ENCODE measurements at regions not wholly inside any gene's neighbourhood (a gene's known extent, or its start where the extent isn't known, plus 50 kb on each side); places are given as distances from the start of the nearest gene placed in this dataset.

GRCh38 chr7:34530259-34530658 is 127.8 kb upstream of the NPSR1 start:
- H3K27ac ChIP-seq (ENCODE audit: low read length), result no peak overlapping the region
- H3K4me1 ChIP-seq (ENCODE audit: control insufficient read depth in 1 of 2, extremely low read depth in 1 of 2, insufficient read depth in 2 of 2, low read length in 2 of 2), result no peaks in the 10 kb centered on the region
- no peak for ATAC-seq (replicated peaks in 1 of 4)
- no peaks in the 10 kb centered on the region for H3K9me3 ChIP-seq
- ChIA-PET CTCF (no interaction called here), POLR2A (no interaction called here)
- H3K27me3 ChIP-seq (replicated peaks in 1 of 2; ENCODE audit: control insufficient read depth in 2 of 2, extremely low read depth in 1 of 2, insufficient read depth in 2 of 2, low read length in 1 of 2), result no peaks in the 10 kb centered on the region
- DNase-seq, result no peak
- no peaks in the 10 kb centered on the region for H3K36me3 ChIP-seq (ENCODE audit: control insufficient read depth in 2 of 2, extremely low read depth in 1 of 2, insufficient read depth in 1 of 2, low read length in 1 of 2)
- no peaks in the 10 kb centered on the region for H3K27me3 Mint-ChIP-seq
- no CpG with 5 or more reads among the region's 1 CpG for WGBS (ENCODE audit: insufficient coverage)
- no peaks in the 10 kb centered on the region for H3K4me1 Mint-ChIP-seq
- H3K9me3 Mint-ChIP-seq, result peaks cover 10 to 23% (median 21%) of the 10 kb centered on the region in 3 donors
- no peak overlapping the region for H3K27ac Mint-ChIP-seq
- H3K4me3 ChIP-seq (ENCODE audit: control insufficient read depth in 1 of 2, extremely low read depth in 1 of 2, low read length in 1 of 2), result no peak overlapping the region
- H3K4me3 Mint-ChIP-seq, result no peak overlapping the region
- H3K36me3 Mint-ChIP-seq, result no peaks in the 10 kb centered on the region

- H3K27ac Mint-ChIP-seq, result no peak overlapping the region
- Histone ChIP-seq H3K36me3 (ENCODE audit: control insufficient read depth in 2 of 2, extremely low read depth in 1 of 2, insufficient read depth in 1 of 2, low read length in 1 of 2) (no peaks in the 10 kb centered on the region), H3K27ac (ENCODE audit: low read length) (no peak overlapping the region), H3K4me3 (ENCODE audit: control insufficient read depth in 1 of 2, extremely low read depth in 1 of 2, low read length in 1 of 2) (no peak overlapping the region), H3K27me3 (replicated peaks in 1 of 2; ENCODE audit: control insufficient read depth in 2 of 2, extremely low read depth in 1 of 2, insufficient read depth in 2 of 2, low read length in 1 of 2) (no peaks in the 10 kb centered on the region), H3K4me1 (ENCODE audit: control insufficient read depth in 1 of 2, extremely low read depth in 1 of 2, insufficient read depth in 2 of 2, low read length in 2 of 2) (no peaks in the 10 kb centered on the region), H3K9me3 (peaks cover 5% of the 10 kb centered on the region)
- ATAC-seq (replicated peaks in 1 of 4) (no peak), DNase-seq (no peak)
- WGBS (ENCODE audit: insufficient coverage), result no CpG with 5 or more reads among the region's 1 CpG
- H3K36me3 Mint-ChIP-seq, result no peaks in the 10 kb centered on the region
- peaks cover 15 to 22% (median 21%) of the 10 kb centered on the region in 3 donors for H3K9me3 Mint-ChIP-seq
- no peaks in the 10 kb centered on the region for H3K4me1 Mint-ChIP-seq
- H3K27me3 Mint-ChIP-seq, result no peaks in the 10 kb centered on the region
- POLR2A ChIA-PET, result no interaction called here
- CTCF ChIA-PET, result no interaction called here
- no peak overlapping the region for H3K4me3 Mint-ChIP-seq
Measured at GRCh38 chr7:34539003-34539402, 119.0 kb upstream of the NPSR1 start.

GRCh38 chr7:34544621-34545020 is 113.4 kb upstream of the NPSR1 start:
- no peak overlapping the region for H3K27ac ChIP-seq (ENCODE audit: low read length)
- no peaks in the 10 kb centered on the region for H3K4me1 ChIP-seq (ENCODE audit: control insufficient read depth in 1 of 2, extremely low read depth in 1 of 2, insufficient read depth in 2 of 2, low read length in 2 of 2)
- DNase-seq (no peak), ATAC-seq (replicated peaks in 1 of 4) (no peak)
- H3K27me3 ChIP-seq (replicated peaks in 1 of 2; ENCODE audit: control insufficient read depth in 2 of 2, extremely low read depth in 1 of 2, insufficient read depth in 2 of 2, low read length in 1 of 2), result no peaks in the 10 kb centered on the region
- Mint-ChIP-seq H3K36me3 (no peaks in the 10 kb centered on the region), H3K4me1 (no peaks in the 10 kb centered on the region), H3K4me3 (no peak overlapping the region), H3K27me3 (no peaks in the 10 kb centered on the region), H3K9me3 (peaks cover 14 to 25% (median 25%) of the 10 kb centered on the region in 3 donors), H3K27ac (no peak overlapping the region)
- H3K9me3 ChIP-seq, result no peaks in the 10 kb centered on the region
- H3K36me3 ChIP-seq (ENCODE audit: control insufficient read depth in 2 of 2, extremely low read depth in 1 of 2, insufficient read depth in 1 of 2, low read length in 1 of 2), result no peaks in the 10 kb centered on the region
- ChIA-PET POLR2A (no interaction called here), CTCF (no interaction called here)
- no peak overlapping the region for H3K4me3 ChIP-seq (ENCODE audit: control insufficient read depth in 1 of 2, extremely low read depth in 1 of 2, low read length in 1 of 2)
- 88% methylated on average over 13 of the region's 13 CpGs for WGBS (ENCODE audit: insufficient coverage)

GRCh38 chr7:34550996-34551395 is 107.0 kb upstream of the NPSR1 start:
- no peaks in the 10 kb centered on the region for H3K27me3 ChIP-seq (replicated peaks in 1 of 2; ENCODE audit: control insufficient read depth in 2 of 2, extremely low read depth in 1 of 2, insufficient read depth in 2 of 2, low read length in 1 of 2)

GRCh38 chr7:34552502-34552901 is 105.5 kb upstream of the NPSR1 start:
- POLR2A ChIA-PET, result no interaction called here
- Histone ChIP-seq H3K4me3 (ENCODE audit: control insufficient read depth in 1 of 2, extremely low read depth in 1 of 2, low read length in 1 of 2) (no peak overlapping the region), H3K27me3 (replicated peaks in 1 of 2; ENCODE audit: control insufficient read depth in 2 of 2, extremely low read depth in 1 of 2, insufficient read depth in 2 of 2, low read length in 1 of 2) (no peaks in the 10 kb centered on the region), H3K9me3 (no peaks in the 10 kb centered on the region), H3K4me1 (ENCODE audit: control insufficient read depth in 1 of 2, extremely low read depth in 1 of 2, insufficient read depth in 2 of 2, low read length in 2 of 2) (no peaks in the 10 kb centered on the region), H3K36me3 (ENCODE audit: control insufficient read depth in 2 of 2, extremely low read depth in 1 of 2, insufficient read depth in 1 of 2, low read length in 1 of 2) (no peaks in the 10 kb centered on the region), H3K27ac (ENCODE audit: low read length) (no peak overlapping the region)
- Mint-ChIP-seq H3K4me1 (no peaks in the 10 kb centered on the region), H3K36me3 (no peaks in the 10 kb centered on the region), H3K27ac (no peak overlapping the region), H3K27me3 (no peaks in the 10 kb centered on the region), H3K9me3 (peaks cover 24 to 42% (median 32%) of the 10 kb centered on the region in 3 donors), H3K4me3 (no peak overlapping the region)
- CTCF ChIA-PET, result no interaction called here
- 73% methylated on average over 5 of the region's 5 CpGs for WGBS (ENCODE audit: insufficient coverage)
- DNase-seq (no peak), ATAC-seq (replicated peaks in 1 of 4) (no peak)

More at GRCh38 chr7:34550996-34551395, 107.0 kb upstream of the NPSR1 start:
- Histone ChIP-seq H3K36me3 (ENCODE audit: control insufficient read depth in 2 of 2, extremely low read depth in 1 of 2, insufficient read depth in 1 of 2, low read length in 1 of 2) (no peaks in the 10 kb centered on the region), H3K4me1 (ENCODE audit: control insufficient read depth in 1 of 2, extremely low read depth in 1 of 2, insufficient read depth in 2 of 2, low read length in 2 of 2) (no peaks in the 10 kb centered on the region), H3K4me3 (ENCODE audit: control insufficient read depth in 1 of 2, extremely low read depth in 1 of 2, low read length in 1 of 2) (no peak overlapping the region), H3K9me3 (no peaks in the 10 kb centered on the region), H3K27ac (ENCODE audit: low read length) (no peak overlapping the region)
- no peak for DNase-seq
- Mint-ChIP-seq H3K27me3 (no peaks in the 10 kb centered on the region), H3K9me3 (peaks cover 21 to 27% (median 25%) of the 10 kb centered on the region in 3 donors), H3K4me3 (no peak overlapping the region), H3K4me1 (no peaks in the 10 kb centered on the region), H3K27ac (no peak overlapping the region), H3K36me3 (no peaks in the 10 kb centered on the region)
- ChIA-PET POLR2A (no interaction called here), CTCF (no interaction called here)
- WGBS (ENCODE audit: insufficient coverage), result no CpG with 5 or more reads among the region's 2 CpGs
- no peak for ATAC-seq (replicated peaks in 1 of 4)

GRCh38 chr7:34558022-34558421 is 100.0 kb upstream of the NPSR1 start:
- H3K27me3 ChIP-seq (replicated peaks in 1 of 2; ENCODE audit: control insufficient read depth in 2 of 2, extremely low read depth in 1 of 2, insufficient read depth in 2 of 2, low read length in 1 of 2), result no peaks in the 10 kb centered on the region
- H3K9me3 Mint-ChIP-seq, result peaks cover 25 to 42% (median 38%) of the 10 kb centered on the region in 3 donors
- H3K36me3 Mint-ChIP-seq, result no peaks in the 10 kb centered on the region
- H3K4me3 Mint-ChIP-seq, result no peak overlapping the region
- no peaks in the 10 kb centered on the region for H3K9me3 ChIP-seq
- no peaks in the 10 kb centered on the region for H3K4me1 Mint-ChIP-seq
- H3K27me3 Mint-ChIP-seq, result no peaks in the 10 kb centered on the region
- H3K36me3 ChIP-seq (ENCODE audit: control insufficient read depth in 2 of 2, extremely low read depth in 1 of 2, insufficient read depth in 1 of 2, low read length in 1 of 2), result no peaks in the 10 kb centered on the region
- no peak overlapping the region for H3K27ac ChIP-seq (ENCODE audit: low read length)
- ATAC-seq (replicated peaks in 1 of 4) (no peak), DNase-seq (no peak)
- no peak overlapping the region for H3K4me3 ChIP-seq (ENCODE audit: control insufficient read depth in 1 of 2, extremely low read depth in 1 of 2, low read length in 1 of 2)
- CTCF ChIA-PET, result no interaction called here
- no peaks in the 10 kb centered on the region for H3K4me1 ChIP-seq (ENCODE audit: control insufficient read depth in 1 of 2, extremely low read depth in 1 of 2, insufficient read depth in 2 of 2, low read length in 2 of 2)
- no peak overlapping the region for H3K27ac Mint-ChIP-seq
- POLR2A ChIA-PET, result no interaction called here
- WGBS (ENCODE audit: insufficient coverage), result no CpG with 5 or more reads among the region's 4 CpGs

GRCh38 chr7:34564091-34564490 is 93.9 kb upstream of the NPSR1 start:
- H3K4me3 ChIP-seq (ENCODE audit: control insufficient read depth in 1 of 2, extremely low read depth in 1 of 2, low read length in 1 of 2), result no peak overlapping the region
- ChIA-PET CTCF (no interaction called here), POLR2A (no interaction called here)
- 72% methylated on average over 7 of the region's 7 CpGs for WGBS (ENCODE audit: insufficient coverage)
- no peaks in the 10 kb centered on the region for H3K9me3 ChIP-seq
- Mint-ChIP-seq H3K27ac (no peak overlapping the region), H3K36me3 (no peaks in the 10 kb centered on the region), H3K9me3 (peaks cover 0 to 4% (median 0%) of the 10 kb centered on the region in 3 donors), H3K27me3 (no peaks in the 10 kb centered on the region), H3K4me3 (no peak overlapping the region), H3K4me1 (no peaks in the 10 kb centered on the region)
- no peak overlapping the region for H3K27ac ChIP-seq (ENCODE audit: low read length)
- no peaks in the 10 kb centered on the region for H3K4me1 ChIP-seq (ENCODE audit: control insufficient read depth in 1 of 2, extremely low read depth in 1 of 2, insufficient read depth in 2 of 2, low read length in 2 of 2)
- DNase-seq (no peak), ATAC-seq (replicated peaks in 1 of 4) (no peak)
- H3K27me3 ChIP-seq (replicated peaks in 1 of 2; ENCODE audit: control insufficient read depth in 2 of 2, extremely low read depth in 1 of 2, insufficient read depth in 2 of 2, low read length in 1 of 2), result no peaks in the 10 kb centered on the region
- no peaks in the 10 kb centered on the region for H3K36me3 ChIP-seq (ENCODE audit: control insufficient read depth in 2 of 2, extremely low read depth in 1 of 2, insufficient read depth in 1 of 2, low read length in 1 of 2)
